Trophoblast cell (in vitro differentiated cells and primary cell): ENCODE measurements at regions not wholly inside any gene's neighbourhood (a gene's known extent, or its start where the extent isn't known, plus 50 kb on each side); places are given as distances from the start of the nearest gene placed in this dataset.

Source experiments
- DNase-seq, 2 donors: peaks; one replicate each; pipeline ENCODE4 v3.0.0-alpha.2; 2016
- H2AFZ ChIP-seq: 2 replicates; pipeline ENCODE4 v1.6.1; 2013; ENCODE audit warnings: low read length, moderate library complexity, mild to moderate bottlenecking; ENCODE audit not compliant: insufficient read depth, poor library complexity
- H2AK5ac ChIP-seq: 2 replicates; pipeline ENCODE4 v1.6.1; 2013; ENCODE audit warnings: mild to moderate bottlenecking, low read length
- H2BK120ac ChIP-seq: 2 replicates; pipeline ENCODE4 v1.6.1; 2013; ENCODE audit warnings: low read length, mild to moderate bottlenecking, moderate library complexity; ENCODE audit not compliant: insufficient read depth, poor library complexity
- H2BK12ac ChIP-seq: 2 replicates; pipeline ENCODE4 v1.6.1; 2013; ENCODE audit warnings: mild to moderate bottlenecking, low read length, moderate library complexity
- H2BK5ac ChIP-seq: 2 replicates; pipeline ENCODE4 v1.6.1; 2013; ENCODE audit warnings: low read length, low read depth, moderate library complexity, mild to moderate bottlenecking; ENCODE audit not compliant: poor library complexity
- H3K14ac ChIP-seq: 2 replicates; pipeline ENCODE4 v1.6.1; 2013; ENCODE audit warnings: mild to moderate bottlenecking, low read length
- H3K18ac ChIP-seq: 2 replicates; pipeline ENCODE4 v1.6.1; 2013; ENCODE audit warnings: mild to moderate bottlenecking, low read length
- H3K23ac ChIP-seq: 2 replicates; pipeline ENCODE4 v1.6.1; 2013; ENCODE audit warnings: low read length
- H3K27ac ChIP-seq: 2 replicates; pipeline ENCODE4 v1.5.1; 2013; ENCODE audit warnings: low read depth, mild to moderate bottlenecking, inconsistent platforms, low read length, moderate library complexity
- H3K27me3 ChIP-seq: 2 replicates; pipeline ENCODE4 v1.6.1; 2013; ENCODE audit warnings: inconsistent platforms, mild to moderate bottlenecking, low read length, moderate library complexity; ENCODE audit not compliant: insufficient read depth
- H3K36me3 ChIP-seq, 2 experiments: 1 replicate in 1 of 2; 2 replicates in 1 of 2; pipeline ENCODE4 v1.6.1; 2013; ENCODE audit warnings: low read length in 2 of 2, mild to moderate bottlenecking in 2 of 2, moderate library complexity in 1 of 2; ENCODE audit not compliant: insufficient read depth in 2 of 2, control insufficient read depth in 1 of 2
- H3K4ac ChIP-seq: 2 replicates; pipeline ENCODE4 v1.6.1; 2013; ENCODE audit warnings: low read depth, mild to moderate bottlenecking, low read length, moderate library complexity
- H3K4me1 ChIP-seq, 2 experiments: 1 replicate in 1 of 2; 2 replicates in 1 of 2; pipeline ENCODE4 v1.6.1; 2013; ENCODE audit warnings: low read length in 2 of 2, mild to moderate bottlenecking in 2 of 2, moderate library complexity in 1 of 2; ENCODE audit not compliant: insufficient read depth in 2 of 2, control insufficient read depth in 1 of 2
- H3K4me2 ChIP-seq: 2 replicates; pipeline ENCODE4 v1.6.1; 2013; ENCODE audit warnings: inconsistent platforms, mild to moderate bottlenecking, low read length, moderate library complexity
- H3K4me3 ChIP-seq: 2 replicates; pipeline ENCODE4 v1.5.1; 2013; ENCODE audit warnings: mild to moderate bottlenecking, low read depth, low read length, inconsistent platforms
- H3K79me1 ChIP-seq: one replicate; pipeline ENCODE4 v1.6.1; 2013; ENCODE audit warnings: low read length
- H3K79me2 ChIP-seq: 2 replicates; pipeline ENCODE4 v1.6.1; 2013; ENCODE audit warnings: low read length, mild to moderate bottlenecking; ENCODE audit not compliant: control insufficient read depth, insufficient read depth, poor library complexity
- H3K9ac ChIP-seq: 2 replicates; pipeline ENCODE4 v1.6.1; 2013; ENCODE audit warnings: mild to moderate bottlenecking, low read length
- H3K9me3 ChIP-seq: 2 replicates; pipeline ENCODE4 v1.6.1; 2013; ENCODE audit warnings: low read depth, mild to moderate bottlenecking, control low read depth, inconsistent platforms, low read length; ENCODE audit not compliant: insufficient read depth
- H4K12ac ChIP-seq: 2 replicates; pipeline ENCODE4 v1.6.1; 2013; ENCODE audit warnings: low read depth, mild to moderate bottlenecking, low read length, moderate library complexity
- H4K8ac ChIP-seq: 2 replicates; pipeline ENCODE4 v1.6.1; 2013; ENCODE audit warnings: low read depth, mild to moderate bottlenecking, low read length, moderate library complexity
- H4K91ac ChIP-seq: one replicate; pipeline ENCODE4 v1.6.1; 2013; ENCODE audit warnings: low read depth, mild to moderate bottlenecking, low read length, moderate library complexity
- WGBS: extraction: QIAGEN DNeasy Blood & Tissue Kit; methylation state at CpG from one replicate; pipeline ENCODE4 v1.1.7; 2013; ENCODE audit warnings: missing lambda C conversion rate; ENCODE audit not compliant: insufficient read length, insufficient coverage; ENCODE audit errors: extremely low coverage; 5-methylcytosine and 5-hydroxymethylcytosine counted together

- Histone ChIP-seq H2BK5ac (no peak overlapping the region), H3K4me3 (no peak overlapping the region), H4K91ac (no peak overlapping the region), H4K8ac (no peak overlapping the region), H2BK12ac (no peak overlapping the region), H3K4me2 (no peak overlapping the region), H4K12ac (no peak overlapping the region), H3K23ac (no peak overlapping the region), H2BK120ac (no peak overlapping the region), H3K27ac (no peak overlapping the region), H3K9me3 (peaks cover 3% of the 10 kb centered on the region), H3K79me2 (no peaks in the 10 kb centered on the region), H3K79me1 (no peaks in the 10 kb centered on the region), H3K27me3 (no peaks in the 10 kb centered on the region), H3K18ac (no peak overlapping the region), H3K4ac (no peak overlapping the region), H3K9ac (no peak overlapping the region), H2AK5ac (no peak overlapping the region), H3K36me3 (no peaks in the 10 kb centered on the region), H3K4me1 (peaks cover 0 to 2% of the 10 kb centered on the region in 2 experiments), H3K14ac (no peak overlapping the region), H2AFZ (no peak overlapping the region)
- DNase-seq, result peak; percentile 2 to 8
- no CpG with 5 or more reads among the region's 9 CpGs for WGBS
These were observed 141.1 kb upstream of the PCBD1 start for GRCh38 chr10:71029411-71029892.

- Histone ChIP-seq H3K4ac (no peak overlapping the region), H2BK12ac (no peak overlapping the region)
- WGBS, result no CpG with 5 or more reads among the region's 10 CpGs
These were observed 141.5 kb upstream of the PCBD1 start for GRCh38 chr10:71029907-71030306.

GRCh38 chr10:71031026-71031425 is 142.7 kb upstream of the PCBD1 start:
- no peak overlapping the region for H4K91ac ChIP-seq
- no peak for DNase-seq
- H3K9me3 ChIP-seq, result peaks cover 3% of the 10 kb centered on the region
- H2AK5ac ChIP-seq, result no peak overlapping the region
- H3K14ac ChIP-seq, result no peak overlapping the region
- H2BK5ac ChIP-seq, result no peak overlapping the region
- peaks cover 0 to 2% of the 10 kb centered on the region in 2 experiments for H3K4me1 ChIP-seq
- no peak overlapping the region for H3K9ac ChIP-seq
- no peak overlapping the region for H2BK12ac ChIP-seq
- no peaks in the 10 kb centered on the region for H3K79me2 ChIP-seq
- no peak overlapping the region for H3K27ac ChIP-seq
- H3K4me3 ChIP-seq, result no peak overlapping the region
- H2BK120ac ChIP-seq, result no peak overlapping the region
- no peak overlapping the region for H3K18ac ChIP-seq
- no peak overlapping the region for H3K23ac ChIP-seq
- H3K4ac ChIP-seq, result no peak overlapping the region
- H4K8ac ChIP-seq, result no peak overlapping the region
- H3K79me1 ChIP-seq, result no peaks in the 10 kb centered on the region
- no CpG with 5 or more reads among the region's 4 CpGs for WGBS
- H3K27me3 ChIP-seq, result no peaks in the 10 kb centered on the region
- H2AFZ ChIP-seq, result no peak overlapping the region
- no peak overlapping the region for H3K4me2 ChIP-seq
- H3K36me3 ChIP-seq, result no peaks in the 10 kb centered on the region
- H4K12ac ChIP-seq, result no peak overlapping the region

More at GRCh38 chr10:71029907-71030306, 141.5 kb upstream of the PCBD1 start:
- Histone ChIP-seq H3K9me3 (peaks cover 3% of the 10 kb centered on the region), H3K27ac (no peak overlapping the region), H3K14ac (no peak overlapping the region), H2AFZ (no peak overlapping the region), H4K8ac (no peak overlapping the region), H3K36me3 (no peaks in the 10 kb centered on the region), H3K18ac (no peak overlapping the region), H4K91ac (no peak overlapping the region), H3K4me2 (no peak overlapping the region), H3K4me3 (no peak overlapping the region), H3K9ac (no peak overlapping the region), H3K4me1 (peaks cover 0 to 2% of the 10 kb centered on the region in 2 experiments), H3K27me3 (no peaks in the 10 kb centered on the region), H3K23ac (no peak overlapping the region), H3K79me2 (no peaks in the 10 kb centered on the region), H2AK5ac (no peak overlapping the region), H2BK5ac (no peak overlapping the region), H2BK120ac (no peak overlapping the region), H3K79me1 (no peaks in the 10 kb centered on the region), H4K12ac (no peak overlapping the region)
- DNase-seq, result no peak

GRCh38 chr10:71031603-71032002 is 143.2 kb upstream of the PCBD1 start:
- Histone ChIP-seq H3K4me2 (no peak overlapping the region), H3K4me3 (no peak overlapping the region), H3K4me1 (peaks cover 0 to 2% of the 10 kb centered on the region in 2 experiments), H3K27ac (no peak overlapping the region), H3K4ac (no peak overlapping the region), H3K14ac (no peak overlapping the region), H3K79me1 (no peaks in the 10 kb centered on the region), H2BK120ac (no peak overlapping the region), H2AK5ac (no peak overlapping the region), H4K91ac (no peak overlapping the region), H3K23ac (no peak overlapping the region), H2BK12ac (no peak overlapping the region), H3K79me2 (no peaks in the 10 kb centered on the region), H3K18ac (no peak overlapping the region), H4K12ac (no peak overlapping the region), H2BK5ac (no peak overlapping the region), H3K27me3 (no peaks in the 10 kb centered on the region), H3K9me3 (peaks cover 3% of the 10 kb centered on the region), H3K9ac (no peak overlapping the region), H4K8ac (no peak overlapping the region), H2AFZ (no peak overlapping the region), H3K36me3 (no peaks in the 10 kb centered on the region)
- DNase-seq, result no peak
- WGBS, result no CpG with 5 or more reads among the region's 2 CpGs
